ENCODE measurements at regions not wholly inside any gene's neighbourhood (a gene's known extent, or its start where the extent isn't known, plus 50 kb on each side); places are given as distances from the start of the nearest gene placed in this dataset.
"Not testable (repeated sequence)": the region's sequence is repeated elsewhere in the genome, so short reads cannot be mapped to it uniquely, and the experiment has no call there.

DNA sequence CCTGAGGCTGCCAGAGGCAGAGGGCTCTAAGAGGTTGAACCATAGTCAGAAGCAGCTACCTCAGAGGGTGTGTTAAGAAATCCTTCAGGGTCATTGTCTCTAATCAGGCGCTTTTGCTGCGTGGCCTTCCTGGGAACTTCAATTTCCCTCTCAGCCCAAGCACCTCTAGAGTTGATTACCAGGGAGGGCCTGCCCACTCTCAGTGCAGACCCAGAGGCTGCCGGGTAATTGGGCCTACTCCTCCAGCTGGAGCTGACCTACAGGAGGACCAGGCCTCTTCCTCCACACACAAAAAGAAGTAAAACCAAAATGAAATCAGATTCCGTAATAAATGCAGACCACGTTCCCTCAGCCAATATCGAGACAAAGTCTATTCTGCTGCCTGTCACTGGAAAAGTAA is 305.0 kb upstream of the CCL2 start:
- no peak for DNase-seq

DNA sequence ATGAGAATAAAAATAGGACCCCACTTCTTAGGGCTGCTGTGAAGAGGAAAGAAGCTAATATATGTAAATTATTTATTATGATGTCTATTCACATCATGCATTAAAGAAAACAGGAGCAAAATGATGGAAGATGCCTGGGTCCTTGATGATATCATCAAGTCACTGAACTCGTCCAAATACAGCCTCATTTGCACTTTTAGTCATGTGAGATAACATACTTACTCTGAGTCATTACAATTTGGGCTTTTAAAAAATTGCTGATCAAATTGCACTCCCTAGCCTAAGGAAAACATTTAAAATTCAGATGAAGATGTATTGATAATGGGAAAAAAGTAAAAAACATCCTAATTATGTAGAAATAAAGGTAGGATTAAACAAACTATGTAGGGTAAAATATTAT is 302.7 kb upstream of the CCL2 start:
- no peak for DNase-seq

DNA sequence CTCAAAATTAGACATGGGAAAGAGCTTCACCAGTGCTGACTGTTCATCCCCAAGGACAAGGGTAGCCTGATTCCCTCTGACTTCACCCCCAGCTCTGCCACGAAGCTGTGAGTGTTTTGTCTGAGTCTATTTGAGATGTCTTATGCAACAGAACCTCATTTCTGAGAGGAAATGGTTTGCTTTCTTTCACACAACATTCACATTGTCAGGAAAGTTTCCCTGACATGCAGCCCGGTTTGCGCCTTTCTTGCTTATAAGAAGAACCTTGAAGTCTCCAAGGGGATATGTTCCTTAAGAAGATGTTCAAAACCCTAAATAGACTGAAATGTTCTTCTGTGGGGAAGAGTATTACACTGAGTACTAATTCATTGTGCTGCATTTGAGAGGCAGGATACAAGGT is 300.5 kb upstream of the CCL2 start:
- DNase-seq: no peak

DNA sequence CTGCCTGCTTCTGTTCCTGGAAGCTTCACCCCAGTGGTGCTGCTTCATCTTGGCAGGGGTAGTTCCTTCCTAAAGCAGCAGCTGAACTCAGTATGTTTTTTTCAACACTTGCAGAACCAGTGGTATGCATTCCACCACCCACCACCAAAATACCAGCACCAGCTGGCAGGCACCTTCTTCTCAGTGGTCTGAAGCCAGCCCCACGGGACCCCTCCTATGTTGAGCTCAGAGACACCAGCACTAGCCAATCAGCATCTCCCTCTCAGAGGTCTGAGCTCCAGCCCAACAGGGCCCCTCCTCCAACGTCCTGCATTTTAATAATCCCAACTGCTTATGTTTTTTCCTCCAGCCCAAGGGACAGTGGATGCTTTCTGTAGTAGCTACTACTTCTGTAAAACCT is 299.6 kb upstream of the CCL2 start:
- no peak for DNase-seq

DNA sequence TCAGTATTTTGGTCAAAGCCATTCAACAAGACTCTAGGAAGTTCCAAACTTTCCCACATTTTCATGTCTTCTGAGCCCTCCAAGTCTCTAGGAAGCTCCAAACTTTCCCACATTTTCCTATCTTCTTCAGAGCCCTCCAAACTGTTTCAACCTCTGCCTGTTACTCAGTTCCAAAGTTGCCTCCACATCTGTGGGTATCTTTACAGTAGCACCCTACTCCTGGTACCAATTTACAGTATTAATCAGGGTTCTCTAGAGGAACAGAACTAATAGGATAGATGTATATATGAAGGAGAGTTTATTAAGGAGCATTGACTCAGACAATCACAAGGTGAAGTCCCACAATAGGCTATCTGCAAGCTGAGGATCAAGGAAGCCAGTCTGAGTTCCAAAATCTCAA is 296.0 kb upstream of the CCL2 start:
- not testable (repeated sequence) for DNase-seq

DNA sequence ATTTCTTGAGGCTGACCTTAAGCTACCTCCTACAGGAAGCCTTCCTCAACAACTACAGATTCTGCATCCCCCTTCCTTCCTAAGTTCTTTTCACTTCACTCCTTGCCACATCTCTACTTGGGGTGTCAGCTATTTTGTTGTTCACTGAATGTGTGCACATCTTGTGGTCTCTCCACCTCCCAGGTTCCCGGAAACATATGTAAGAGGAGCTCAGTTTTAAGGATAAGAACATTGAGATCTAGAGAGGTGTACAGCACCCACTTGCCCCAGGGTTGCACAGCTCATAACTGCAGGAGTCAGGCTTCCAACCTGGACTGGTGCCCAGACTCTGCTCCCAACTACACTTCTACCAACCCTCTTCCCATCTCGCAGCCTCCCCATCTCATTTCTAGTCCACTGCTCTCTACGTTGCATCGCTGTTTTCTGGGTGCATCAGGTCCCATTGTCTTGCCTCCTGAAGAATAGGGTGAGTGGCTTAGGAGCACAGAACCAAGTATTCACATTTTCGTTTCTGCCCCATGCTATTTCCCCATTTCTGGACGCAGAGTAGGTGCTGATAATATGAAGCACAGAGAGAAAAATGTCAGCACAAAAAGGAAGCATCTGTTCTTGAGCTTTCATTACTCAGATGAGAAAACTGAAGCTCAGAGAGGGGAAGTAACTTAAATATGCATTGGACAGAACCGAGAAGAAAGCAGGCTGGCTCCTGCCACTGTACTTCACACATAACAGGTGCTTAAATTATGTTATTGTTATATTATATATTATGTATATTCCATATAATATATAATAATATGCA is 292.0 kb upstream of the CCL2 start:
- DNase-seq: no peak

DNA sequence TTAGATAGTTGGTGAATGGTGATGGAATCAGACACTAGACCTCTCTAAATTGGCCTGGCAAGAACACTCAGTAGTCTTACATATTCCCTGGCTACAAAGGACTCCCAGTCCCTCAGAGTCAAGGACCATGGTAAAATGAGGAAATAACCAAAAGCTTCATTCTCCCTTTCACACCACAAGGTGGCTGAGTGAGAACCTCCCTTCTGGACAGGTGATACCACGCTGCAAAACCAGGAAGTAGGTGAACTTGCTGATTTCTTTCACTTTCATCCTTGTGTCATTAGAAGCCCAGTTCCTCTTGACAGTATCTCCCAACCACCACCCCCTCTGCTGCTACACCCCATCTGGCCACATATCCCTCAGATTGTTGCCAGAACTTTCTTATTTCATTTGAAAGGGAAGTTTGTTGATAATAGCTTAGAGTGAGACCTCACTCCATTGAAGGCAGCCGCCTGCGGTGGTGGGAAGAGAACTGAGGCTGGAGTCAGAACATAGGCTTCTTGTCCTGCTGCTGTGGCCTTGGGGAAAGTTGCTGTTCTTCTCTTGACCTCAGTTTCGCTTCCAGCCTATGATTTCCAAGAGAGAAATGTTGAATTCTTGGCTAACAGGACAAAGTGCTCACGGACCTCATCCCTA is 290.6 kb upstream of the CCL2 start:
- peak; percentile 36 for DNase-seq

DNA sequence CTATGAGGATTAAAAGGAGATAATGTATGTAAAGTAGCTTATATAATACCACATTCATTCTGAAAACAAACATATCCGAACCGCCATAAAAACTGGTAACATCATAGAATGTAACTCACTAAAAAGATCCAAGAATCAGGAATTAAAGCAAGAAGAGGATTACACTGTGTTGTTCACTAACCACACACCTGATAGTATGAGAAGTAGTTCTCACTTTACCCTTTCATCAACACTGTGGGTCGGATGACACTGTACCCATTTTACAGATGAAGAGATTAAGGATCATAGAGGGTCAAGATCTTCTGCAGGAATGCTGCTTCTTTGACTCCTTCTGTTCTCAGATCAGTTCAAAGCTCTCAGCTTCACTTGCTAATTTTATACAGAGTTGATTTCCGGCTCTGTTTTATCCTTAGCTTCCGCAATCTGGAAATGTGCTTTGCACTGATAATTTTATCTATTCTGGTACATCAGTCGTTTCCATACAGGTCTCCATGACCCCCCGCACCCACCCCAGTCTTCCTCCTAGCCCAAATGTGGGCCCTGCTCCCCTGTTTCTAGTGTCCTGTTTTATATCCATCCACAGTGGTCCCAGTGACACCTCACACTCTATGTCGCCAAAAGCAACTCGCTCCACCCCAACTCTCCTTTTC is 288.6 kb upstream of the CCL2 start:
- no peak for DNase-seq

DNA sequence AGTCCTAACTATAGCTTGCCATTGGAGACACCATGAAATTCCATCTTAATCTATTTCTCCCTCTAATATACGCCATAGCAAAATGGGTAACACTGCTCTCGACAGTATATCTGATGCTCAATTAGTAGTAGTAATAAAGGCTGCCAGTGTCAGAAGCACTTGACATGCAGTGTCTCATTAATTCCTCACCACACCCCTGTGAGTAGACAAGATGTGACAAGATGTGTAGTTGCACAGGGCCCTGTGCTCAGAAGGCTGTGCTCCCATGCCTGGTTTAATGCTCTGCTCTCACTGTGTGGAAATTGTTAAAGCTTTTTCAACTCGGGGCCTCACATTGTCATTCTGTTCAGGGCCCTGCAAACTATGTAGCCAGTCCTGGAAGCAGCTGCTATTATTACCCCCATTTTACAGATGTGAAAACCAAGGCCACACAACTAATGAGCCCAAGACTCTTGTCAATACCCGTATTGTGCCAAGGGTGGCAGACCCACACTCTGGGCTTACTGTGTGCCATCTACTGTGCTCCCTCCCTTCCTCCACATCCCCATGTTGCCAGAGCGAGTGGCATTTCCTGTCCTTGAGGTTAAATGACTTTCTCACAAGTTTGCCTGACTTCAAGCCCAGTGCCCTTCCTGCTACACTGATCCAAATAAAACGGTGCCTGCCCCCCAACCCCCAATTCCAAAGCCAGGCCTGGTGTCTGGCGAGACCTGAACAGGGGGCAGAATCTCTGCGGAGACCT is 287.3 kb upstream of the CCL2 start:
- DNase-seq: no peak

DNA sequence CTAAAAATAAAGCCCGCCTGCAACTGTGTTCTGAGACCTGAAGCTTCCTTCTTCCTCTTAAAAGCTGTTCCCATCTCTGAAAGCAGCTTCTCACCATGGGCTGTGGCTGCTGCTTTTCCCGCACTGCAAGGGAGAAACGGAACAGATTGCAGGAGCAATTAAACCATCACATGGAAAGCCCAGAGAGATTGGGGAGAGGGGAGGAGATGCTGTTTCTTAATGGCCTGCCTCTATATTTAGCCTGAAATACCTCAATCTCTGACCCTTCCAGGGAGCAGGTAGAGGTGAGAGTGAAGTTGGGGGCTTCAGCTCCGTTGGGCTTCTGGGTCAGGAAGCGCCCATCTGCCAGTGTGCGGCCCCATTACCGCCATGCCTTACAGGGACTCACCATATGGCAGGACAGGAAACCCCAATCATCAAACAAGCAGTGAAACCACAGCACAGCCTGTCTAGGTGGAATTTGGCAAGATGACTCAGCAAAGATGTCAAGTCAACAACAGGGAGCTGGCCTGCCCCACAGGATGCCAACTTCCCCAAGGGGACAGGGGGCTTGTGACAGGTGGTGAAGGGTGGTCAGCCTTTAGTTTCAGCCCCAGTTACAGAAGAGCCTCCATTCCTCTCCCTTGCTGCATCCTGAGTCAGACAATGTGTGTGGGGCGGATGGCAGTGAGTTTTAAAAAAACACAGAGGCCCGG is 286.6 kb upstream of the CCL2 start:
- peak; percentile 10 for DNase-seq

DNA sequence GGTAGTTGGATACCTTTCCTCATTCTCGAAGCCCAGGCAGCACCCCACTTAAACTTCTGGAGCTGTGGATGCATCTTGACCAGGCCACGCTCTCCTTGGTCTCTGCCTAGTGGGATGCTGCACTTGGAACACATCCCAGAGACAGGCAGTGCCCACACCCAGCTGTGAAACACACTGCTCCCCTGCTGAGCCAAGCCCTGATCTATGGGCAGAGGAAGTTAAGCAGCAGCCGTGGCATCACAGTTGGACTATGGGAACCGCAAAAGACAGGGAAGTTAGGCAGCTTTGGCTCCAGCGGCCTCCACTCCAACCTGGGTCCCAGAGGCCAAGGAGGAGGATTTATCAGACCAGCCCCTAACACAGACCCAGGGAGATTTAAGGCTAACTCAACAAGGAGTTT is 284.8 kb upstream of the CCL2 start:
- DNase-seq: no peak

DNA sequence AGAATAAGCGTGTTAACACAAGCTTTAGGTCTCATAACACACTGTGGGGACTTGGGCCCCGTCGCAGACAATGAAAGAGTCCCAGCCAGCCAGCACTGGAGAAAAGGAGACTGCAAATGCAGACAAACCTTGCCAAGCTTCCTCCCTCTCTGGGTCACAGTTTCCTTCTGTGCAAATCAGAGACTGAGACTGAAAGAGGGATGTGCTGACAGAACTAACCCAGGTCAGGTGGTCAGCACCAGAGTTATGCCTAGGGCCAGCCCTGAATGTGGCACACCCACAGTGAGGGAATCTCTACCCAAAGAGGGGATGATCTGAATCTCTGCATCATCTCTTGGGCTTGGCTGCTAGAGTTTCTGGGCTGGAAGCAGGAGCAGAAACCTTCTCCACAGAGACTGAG is 282.3 kb upstream of the CCL2 start:
- no peak for DNase-seq

DNA sequence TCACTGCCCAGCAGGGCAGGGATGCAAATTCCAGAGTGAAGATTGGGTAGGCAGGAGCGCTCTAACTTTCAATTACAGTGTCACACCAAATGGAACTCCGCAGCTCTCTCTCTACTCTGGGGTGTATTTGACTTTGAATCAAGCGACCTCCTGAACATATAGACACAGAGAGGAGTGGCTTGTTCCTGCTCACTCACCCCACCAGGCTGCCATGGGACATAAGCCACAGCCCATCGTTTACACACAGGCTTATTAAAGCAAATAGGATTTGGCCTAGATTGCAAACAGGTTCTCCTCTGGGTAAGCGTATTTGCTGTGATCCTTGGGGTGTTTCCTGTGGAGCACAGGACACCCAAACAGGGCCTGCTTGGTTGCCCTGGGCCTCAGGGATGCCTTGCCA is 281.6 kb upstream of the CCL2 start:
- no peak for DNase-seq

DNA sequence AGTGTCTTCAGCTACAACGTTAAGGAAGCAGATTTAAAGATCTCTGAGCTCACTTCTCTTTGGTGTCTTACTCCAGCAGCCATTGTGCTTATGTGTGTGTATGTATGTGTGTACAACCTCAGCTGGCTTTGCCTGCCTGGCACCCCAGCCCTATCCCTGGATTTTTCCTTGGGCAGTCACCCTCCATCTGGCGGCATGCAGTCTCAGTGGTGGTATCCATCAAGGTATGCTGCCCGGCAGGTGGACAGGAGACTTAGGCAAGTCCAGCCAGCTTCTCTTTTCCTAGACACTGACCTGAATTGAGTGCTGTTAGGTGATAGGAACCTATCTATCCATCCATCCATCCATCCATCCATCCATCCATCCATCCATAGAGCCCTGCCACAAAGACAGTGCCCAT is 280.8 kb upstream of the CCL2 start:
- DNase-seq: no peak

DNA sequence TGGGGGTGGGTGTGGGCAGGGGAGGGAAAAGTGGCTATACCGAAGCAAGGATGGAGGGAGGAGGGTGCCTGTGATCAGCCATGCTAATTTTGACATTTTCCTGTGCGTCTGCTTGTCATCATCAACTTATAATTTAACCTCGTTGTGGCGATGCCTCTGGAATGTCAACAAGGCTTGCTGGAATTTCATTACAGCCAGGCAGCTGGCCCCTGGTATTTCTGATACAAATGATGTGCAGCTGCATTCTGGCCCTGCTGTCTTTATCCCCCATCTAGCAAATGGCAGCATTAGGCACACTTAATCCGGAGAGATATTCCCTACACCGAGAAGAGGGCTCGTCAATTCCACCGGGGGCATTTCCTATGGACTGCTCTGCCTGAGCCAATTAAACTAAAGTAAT is 278.3 kb upstream of the CCL2 start:
- DNase-seq: no peak

DNA sequence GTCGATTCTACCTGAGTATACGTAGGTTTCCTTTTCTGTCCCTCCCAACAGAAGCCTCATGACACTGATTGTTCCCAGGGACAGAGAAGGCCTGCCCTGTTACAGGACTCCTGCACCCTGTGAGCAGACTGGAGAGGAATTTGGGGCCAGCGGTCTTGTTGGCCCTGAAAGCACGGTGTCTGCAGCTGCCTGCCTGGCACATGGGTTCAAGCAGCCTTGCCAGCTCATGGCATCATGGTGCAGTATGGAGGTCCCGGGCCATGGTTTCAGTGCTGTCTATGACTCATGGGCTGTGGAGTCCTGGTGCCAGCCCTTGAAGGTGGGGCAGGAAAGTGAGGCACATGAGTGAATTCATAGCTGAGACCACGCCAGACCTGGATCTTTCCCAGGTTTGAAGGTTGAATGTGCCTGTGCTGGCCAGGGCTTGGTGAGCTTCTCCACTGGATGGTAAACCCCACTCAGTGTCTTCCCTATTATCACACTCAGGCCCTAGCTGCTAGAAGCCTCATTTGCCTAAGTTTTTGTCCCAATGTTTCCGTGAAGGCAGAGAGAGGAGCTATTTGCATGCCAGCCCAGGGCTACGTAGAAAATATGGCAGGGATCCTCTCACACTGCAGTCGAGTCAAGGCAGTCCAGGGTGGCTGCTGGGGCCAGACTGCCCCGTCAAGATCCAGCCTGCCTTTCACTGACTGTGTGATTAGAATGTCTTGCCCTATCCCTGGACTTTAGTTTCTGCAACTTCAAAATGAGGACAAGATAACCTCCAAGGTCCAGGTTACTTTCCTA is 277.2 kb upstream of the CCL2 start:
- no peak for DNase-seq

DNA sequence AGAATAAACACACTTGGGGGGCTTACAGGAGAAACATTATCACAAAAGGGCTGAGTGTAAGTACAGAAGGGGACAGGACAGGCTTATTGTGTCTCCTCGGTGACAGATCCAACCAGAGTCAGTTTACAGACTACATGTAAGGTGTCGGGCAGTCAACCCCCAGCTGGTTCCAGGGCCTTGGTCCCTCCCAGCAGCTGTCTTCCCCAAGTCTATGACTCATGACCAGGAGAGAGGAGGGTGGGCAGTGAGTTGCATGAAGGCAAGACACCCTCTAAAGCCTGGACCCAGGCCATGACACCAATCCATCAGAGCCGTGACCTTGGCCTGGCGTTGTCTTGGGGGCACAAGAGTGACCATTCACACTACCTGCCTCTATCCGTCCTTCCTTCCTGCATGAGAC is 276.2 kb upstream of the CCL2 start:
- DNase-seq: no peak

DNA sequence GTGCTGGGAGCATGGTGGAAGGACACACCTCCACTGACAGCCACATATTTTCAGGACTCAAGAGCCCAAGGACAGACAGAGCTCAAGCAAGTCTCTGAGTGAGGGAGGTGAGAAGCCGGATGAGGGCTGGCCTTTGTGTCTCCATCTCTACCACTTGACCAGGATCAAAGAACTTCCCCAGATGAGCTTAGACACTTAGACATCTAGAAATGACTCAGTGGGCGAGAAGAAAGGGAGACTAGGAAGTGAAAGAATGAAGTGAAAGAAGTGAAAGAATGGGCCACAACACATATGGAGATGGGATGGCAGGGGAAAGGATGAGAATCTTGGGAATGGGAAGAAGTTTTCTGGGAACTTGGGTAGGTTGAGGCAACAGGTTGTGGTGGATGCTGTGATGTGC is 274.9 kb upstream of the CCL2 start:
- no peak for DNase-seq

DNA sequence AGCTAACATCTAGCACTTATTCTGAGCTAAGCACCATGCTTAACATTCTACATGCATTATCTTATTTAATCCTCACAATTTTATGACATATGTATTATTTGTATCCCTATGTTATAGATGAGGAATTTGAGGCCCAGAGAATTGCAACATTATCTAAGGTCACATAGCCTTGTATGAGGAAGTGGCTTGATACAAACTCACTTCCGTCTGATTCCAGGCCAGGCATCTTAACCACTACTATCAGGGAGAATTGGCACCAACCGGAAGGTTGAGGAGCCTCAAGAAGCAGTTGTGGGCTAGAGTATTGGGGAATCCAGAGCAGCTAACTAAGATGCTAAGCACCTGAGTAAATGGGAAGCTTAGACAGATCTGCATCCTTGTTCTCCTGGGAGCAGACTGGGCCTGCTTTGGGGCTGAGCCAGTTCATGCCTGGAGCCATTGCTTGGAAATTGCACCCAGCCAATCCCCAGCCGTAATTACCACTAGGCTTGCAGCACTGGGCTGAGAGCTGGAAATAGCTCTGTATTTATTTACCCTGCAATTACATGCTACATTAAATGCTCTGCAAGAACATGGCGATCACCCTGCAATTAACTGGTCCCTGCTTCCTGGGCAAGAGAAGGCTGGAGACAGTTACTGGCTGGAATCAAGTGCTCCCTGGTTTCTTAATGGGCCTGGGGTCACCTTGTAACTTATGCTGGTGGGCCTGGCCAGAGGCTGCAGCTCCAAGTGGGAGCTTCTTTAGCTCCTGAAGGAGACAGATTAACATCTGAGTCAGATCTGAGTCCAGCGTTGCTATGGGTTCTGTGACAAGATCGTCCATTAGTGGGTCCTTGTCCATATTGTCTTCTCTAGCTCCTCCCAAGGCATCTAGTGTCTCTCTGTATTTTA is 273.1 kb upstream of the CCL2 start:
- no peak for DNase-seq

DNA sequence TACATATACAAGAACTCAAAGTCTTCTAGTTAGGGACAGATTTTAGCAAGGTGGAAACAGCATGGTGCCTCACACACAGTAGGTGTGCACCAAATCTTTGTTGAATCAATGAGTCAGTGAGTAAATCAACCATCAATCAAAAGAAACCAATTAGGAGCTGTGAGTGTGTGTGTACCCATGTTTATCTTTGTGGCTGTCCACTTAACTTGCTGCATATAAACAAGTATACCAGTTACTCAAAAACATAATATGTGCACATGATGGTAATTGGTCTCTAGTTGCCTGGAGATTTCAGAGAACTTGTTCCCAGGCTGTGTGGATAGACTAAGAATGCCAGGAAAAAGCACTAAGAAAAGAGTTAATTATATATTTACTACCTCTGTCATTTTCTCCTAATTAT is 272.2 kb upstream of the CCL2 start:
- no peak for DNase-seq

Data from CD4-positive, alpha-beta T cell treated with Interferon gamma for 1 hour (primary cell).